ENCODE measurements at regions not wholly inside any gene's neighbourhood (a gene's known extent, or its start where the extent isn't known, plus 50 kb on each side); places are given as distances from the start of the nearest gene placed in this dataset.

GRCh38 chr11:69964247-69964643 is 113.9 kb upstream of the ANO1 start:
- TF ChIP-seq, protein P1, sequence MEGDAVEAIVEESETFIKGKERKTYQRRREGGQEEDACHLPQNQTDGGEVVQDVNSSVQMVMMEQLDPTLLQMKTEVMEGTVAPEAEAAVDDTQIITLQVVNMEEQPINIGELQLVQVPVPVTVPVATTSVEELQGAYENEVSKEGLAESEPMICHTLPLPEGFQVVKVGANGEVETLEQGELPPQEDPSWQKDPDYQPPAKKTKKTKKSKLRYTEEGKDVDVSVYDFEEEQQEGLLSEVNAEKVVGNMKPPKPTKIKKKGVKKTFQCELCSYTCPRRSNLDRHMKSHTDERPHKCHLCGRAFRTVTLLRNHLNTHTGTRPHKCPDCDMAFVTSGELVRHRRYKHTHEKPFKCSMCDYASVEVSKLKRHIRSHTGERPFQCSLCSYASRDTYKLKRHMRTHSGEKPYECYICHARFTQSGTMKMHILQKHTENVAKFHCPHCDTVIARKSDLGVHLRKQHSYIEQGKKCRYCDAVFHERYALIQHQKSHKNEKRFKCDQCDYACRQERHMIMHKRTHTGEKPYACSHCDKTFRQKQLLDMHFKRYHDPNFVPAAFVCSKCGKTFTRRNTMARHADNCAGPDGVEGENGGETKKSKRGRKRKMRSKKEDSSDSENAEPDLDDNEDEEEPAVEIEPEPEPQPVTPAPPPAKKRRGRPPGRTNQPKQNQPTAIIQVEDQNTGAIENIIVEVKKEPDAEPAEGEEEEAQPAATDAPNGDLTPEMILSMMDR (conservative IDR thresholded peaks at IDR 0.05 in 1 of 2, IDR thresholded peaks at IDR 0.05 in 1 of 2; ENCODE audit: low read depth in 1 of 2, low read length in 2 of 2), result no peak
- no peak for TF ChIP-seq EZH2 (IDR thresholded peaks at IDR 0.05; ENCODE audit: low read length, missing control alignments)

Measured in fibroblast of lung (primary cell).